Liver (tissue), 7 donors: ENCODE measurements at regions not wholly inside any gene's neighbourhood (a gene's known extent, or its start where the extent isn't known, plus 50 kb on each side); places are given as distances from the start of the nearest gene placed in this dataset.

Experiments used
- DNase-seq: peaks from one replicate; pipeline ENCODE4 v3.0.0-alpha.2; 2017; ENCODE audit warnings: low spot score
- H3K27ac ChIP-seq, 2 donors: one replicate each; pipeline ENCODE4 v1.7.0; 2013; ENCODE audit warnings: inconsistent platforms in 2 of 2, low read length in 2 of 2, control low read depth in 1 of 2, low read depth in 1 of 2, mild to moderate bottlenecking in 1 of 2
- H3K27me3 ChIP-seq, 4 donors: one replicate each; pipeline versions ENCODE4 v1.6.1 to v1.7.0; 2013; ENCODE audit warnings: low read length in 3 of 4, inconsistent platforms in 1 of 4, mild to moderate bottlenecking in 1 of 4, moderate library complexity in 1 of 4; ENCODE audit not compliant: control insufficient read depth in 4 of 4, insufficient read depth in 4 of 4
- H3K36me3 ChIP-seq, 4 donors: one replicate each; pipeline versions ENCODE4 v1.6.1 to v1.7.0; 2013; ENCODE audit warnings: low read length in 3 of 4, mild to moderate bottlenecking in 3 of 4, low read depth in 1 of 4, moderate library complexity in 1 of 4; ENCODE audit not compliant: control insufficient read depth in 4 of 4, insufficient read depth in 3 of 4
- H3K4me1 ChIP-seq, 4 donors: one replicate each; pipeline versions ENCODE4 v1.6.1 to v1.7.0; 2013; ENCODE audit warnings: low read length in 3 of 4, mild to moderate bottlenecking in 3 of 4, moderate library complexity in 1 of 4; ENCODE audit not compliant: control insufficient read depth in 4 of 4, insufficient read depth in 4 of 4
- H3K4me3 ChIP-seq, 3 donors: one replicate each; pipeline versions ENCODE4 v1.6.1 to v1.7.0; 2013; ENCODE audit warnings: low read length in 3 of 3, control low read depth in 1 of 3, low read depth in 1 of 3, mild to moderate bottlenecking in 1 of 3
- H3K9ac ChIP-seq, 2 donors: one replicate each; pipeline ENCODE4 v1.7.0; 2013; ENCODE audit warnings: low read length in 2 of 2, mild to moderate bottlenecking in 2 of 2, moderate library complexity in 2 of 2, control low read depth in 1 of 2, low read depth in 1 of 2
- H3K9me3 ChIP-seq, 4 donors: one replicate each; pipeline versions ENCODE4 v1.6.1 to v1.7.0; 2013; ENCODE audit warnings: low read length in 3 of 4; ENCODE audit not compliant: control insufficient read depth in 4 of 4
- EGR1 ChIP-seq, 2 donors: IDR thresholded peaks; 2 replicates each; pipeline ENCODE4 v1.6.1; 2016 to 2018; ENCODE audit warnings: antibody characterized with exemption in 2 of 2, low read depth in 2 of 2
- FOXA1 ChIP-seq: IDR thresholded peaks from 2 replicates; pipeline ENCODE4 v1.6.1; 2016; ENCODE audit warnings: antibody characterized with exemption
- FOXA2 ChIP-seq: IDR thresholded peaks from 2 replicates; pipeline ENCODE4 v1.6.1; 2016; ENCODE audit warnings: antibody characterized with exemption
- HNF4A ChIP-seq, 2 donors: conservative IDR thresholded peaks; 2 replicates each; pipeline ENCODE4 v1.6.1; 2016; ENCODE audit warnings: antibody characterized with exemption in 2 of 2, mild to moderate bottlenecking in 2 of 2
- HNF4G ChIP-seq: IDR thresholded peaks from 2 replicates; pipeline ENCODE4 v1.6.1; 2016; ENCODE audit warnings: antibody characterized with exemption
- NR2F2 ChIP-seq: IDR thresholded peaks from 2 replicates; pipeline ENCODE4 v1.6.1; 2016; ENCODE audit warnings: antibody characterized with exemption
- RAD21 ChIP-seq, 2 donors: IDR thresholded peaks; 2 replicates each; pipeline ENCODE4 v1.6.1; 2016; ENCODE audit warnings: antibody characterized with exemption in 2 of 2, mild to moderate bottlenecking in 2 of 2
- REST ChIP-seq: IDR thresholded peaks from 2 replicates; pipeline ENCODE4 v1.6.1; 2016; ENCODE audit warnings: antibody characterized with exemption, mild to moderate bottlenecking
- TAF1 ChIP-seq: conservative IDR thresholded peaks from 2 replicates; pipeline ENCODE4 v1.6.1; 2016; ENCODE audit warnings: antibody characterized with exemption, mild to moderate bottlenecking
- WGBS: extraction: QIAGEN DNeasy Blood & Tissue Kit; methylation state at CpG from one replicate; pipeline ENCODE4 v1.1.7; 2013; 5-methylcytosine and 5-hydroxymethylcytosine counted together
- TF ChIP-seq, protein P1 (sequence below): IDR thresholded peaks from 2 replicates; pipeline ENCODE4 v1.6.1; 2016; ENCODE audit warnings: antibody characterized with exemption
- donor health status: healthy.
- donor health status: healthy.
- donor health status: healthy.
- donor health status: healthy.

- TF ChIP-seq NR2F2 (no peak), REST (no peak), FOXA1 (no peak), TAF1 (no peak)
Measured at GRCh38 chr5:30479104-30479503, 714.4 kb upstream of the CDH6 start (continued).

- 78% methylated on average over 4 of the region's 4 CpGs for WGBS
- H3K9me3 ChIP-seq = peaks cover 0 to 12% (median 4%) of the 10 kb centered on the region in 4 donors
- H3K4me3 ChIP-seq = no peak overlapping the region
- no peak for TF ChIP-seq REST
- TF ChIP-seq EGR1 (IDR thresholded peaks at IDR 0.05; ENCODE audit: low read depth in 2 of 2) = no peak
- no peak for TF ChIP-seq HNF4A (conservative IDR thresholded peaks at IDR 0.05)
- no peak for TF ChIP-seq RAD21 (IDR thresholded peaks at IDR 0.05)
- TF ChIP-seq TAF1 = no peak
- no peak for TF ChIP-seq HNF4G
- TF ChIP-seq, protein P1, sequence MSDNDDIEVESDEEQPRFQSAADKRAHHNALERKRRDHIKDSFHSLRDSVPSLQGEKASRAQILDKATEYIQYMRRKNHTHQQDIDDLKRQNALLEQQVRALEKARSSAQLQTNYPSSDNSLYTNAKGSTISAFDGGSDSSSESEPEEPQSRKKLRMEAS = no peak
- no peak for TF ChIP-seq FOXA1
- no peak for TF ChIP-seq FOXA2
- DNase-seq = no peak
- H3K9ac ChIP-seq = no peak overlapping the region
- H3K36me3 ChIP-seq = no peaks in the 10 kb centered on the region
- H3K4me1 ChIP-seq = no peaks in the 10 kb centered on the region
- H3K27me3 ChIP-seq = no peaks in the 10 kb centered on the region
- no peak overlapping the region for H3K27ac ChIP-seq
Measured at GRCh38 chr5:30475429-30475828, 718.1 kb upstream of the CDH6 start.

DNA sequence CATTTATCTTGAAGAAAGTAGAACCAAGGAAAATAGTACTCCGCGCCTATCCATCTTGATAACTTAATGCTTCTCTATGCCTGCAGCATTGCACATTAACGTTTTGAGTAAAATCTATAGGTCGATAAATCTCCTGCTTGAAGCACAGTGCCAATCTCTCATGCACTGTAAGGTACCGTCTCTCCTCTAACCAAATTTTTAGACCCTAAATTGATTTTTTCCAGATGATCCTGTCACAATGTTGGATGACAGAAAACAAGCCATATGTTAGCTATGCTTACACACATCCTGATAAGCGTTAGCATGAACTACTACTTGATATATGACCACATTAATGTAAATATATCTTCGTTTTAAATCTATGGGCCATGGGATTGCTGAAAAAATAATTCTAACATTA lies 723.8 kb upstream of the CDH6 start:
- H3K9me3 ChIP-seq = peaks cover 0 to 1% (median 0%) of the 10 kb centered on the region in 4 donors
- H3K36me3 ChIP-seq = no peaks in the 10 kb centered on the region
- H3K4me3 ChIP-seq = no peak overlapping the region
- 81% methylated on average over 7 of the region's 7 CpGs for WGBS
- TF ChIP-seq HNF4A (conservative IDR thresholded peaks at IDR 0.05) = no peak
- H3K27ac ChIP-seq = no peak overlapping the region
- H3K9ac ChIP-seq = no peak overlapping the region
- no peaks in the 10 kb centered on the region for H3K27me3 ChIP-seq
- no peak for DNase-seq
- no peaks in the 10 kb centered on the region for H3K4me1 ChIP-seq
